ENCODE measurements at regions not wholly inside any gene's neighbourhood (a gene's known extent, or its start where the extent isn't known, plus 50 kb on each side); places are given as distances from the start of the nearest gene placed in this dataset.
A peak's percentile ranks its signal among the peaks of the same experiment; 100 is the strongest.

- H3K4me3 ChIP-seq = no peak overlapping the region
- H3K36me3 ChIP-seq (ENCODE audit: insufficient read depth, low read length) = 0 out of 2 replicates have a peak, but pooled peaks cover 3% of the 10 kb centered on the region
- H3K9me3 ChIP-seq (ENCODE audit: low read depth, low read length) = no peaks in the 10 kb centered on the region
- no peak for TF ChIP-seq EZH2 (IDR thresholded peaks at IDR 0.05)
- no peak for TF ChIP-seq POLR2AphosphoS5 (IDR thresholded peaks at IDR 0.05; ENCODE audit: borderline replicate concordance, low read depth, low read length)
- TF ChIP-seq FOXP2 (optimal IDR thresholded peaks at IDR 0.05; ENCODE audit: control extremely low read depth, extremely low read length, insufficient read depth) = no peak
- H3K27ac ChIP-seq = no peak overlapping the region
- no peak overlapping the region for H3K9ac ChIP-seq (ENCODE audit: insufficient read length)
- DNase-seq (ENCODE audit: low read depth, low spot score) = no peak
Measured at GRCh38 chr20:52564594-52564993, 373.0 kb upstream of the ZFP64 start.

GRCh38 chr20:52552181-52552872 lies 360.7 kb upstream of the ZFP64 start:
- Histone ChIP-seq H3K27ac (no peak overlapping the region), H3K4me3 (no peak overlapping the region), H3K9ac (ENCODE audit: insufficient read length) (no peak overlapping the region), H3K36me3 (ENCODE audit: insufficient read depth, low read length) (no peaks in the 10 kb centered on the region), H3K9me3 (ENCODE audit: low read depth, low read length) (0 out of 2 replicates have a peak, but pooled peaks cover 2% of the 10 kb centered on the region)
- no peak for DNase-seq (ENCODE audit: low read depth, low spot score)
- TF ChIP-seq FOXP2 (optimal IDR thresholded peaks at IDR 0.05; ENCODE audit: control extremely low read depth, extremely low read length, insufficient read depth) (no peak), EZH2 (IDR thresholded peaks at IDR 0.05) (no peak), POLR2AphosphoS5 (IDR thresholded peaks at IDR 0.05; ENCODE audit: borderline replicate concordance, low read depth, low read length) (no peak)

- no peak overlapping the region for H3K9ac ChIP-seq (ENCODE audit: insufficient read length)
- no peak for TF ChIP-seq FOXP2 (optimal IDR thresholded peaks at IDR 0.05; ENCODE audit: control extremely low read depth, extremely low read length, insufficient read depth)
- no peak for TF ChIP-seq POLR2AphosphoS5 (IDR thresholded peaks at IDR 0.05; ENCODE audit: borderline replicate concordance, low read depth, low read length)
- H3K36me3 ChIP-seq (ENCODE audit: insufficient read depth, low read length) = no peaks in the 10 kb centered on the region
- no peak for DNase-seq (ENCODE audit: low read depth, low spot score)
- no peak overlapping the region for H3K27ac ChIP-seq
- H3K9me3 ChIP-seq (ENCODE audit: low read depth, low read length) = no peaks in the 10 kb centered on the region
- no peak overlapping the region for H3K4me3 ChIP-seq
Measured at GRCh38 chr20:52542131-52542530, 350.6 kb upstream of the ZFP64 start.

- TF ChIP-seq FOXP2 (optimal IDR thresholded peaks at IDR 0.05; ENCODE audit: control extremely low read depth, extremely low read length, insufficient read depth) (no peak), EZH2 (IDR thresholded peaks at IDR 0.05) (no peak), POLR2AphosphoS5 (IDR thresholded peaks at IDR 0.05; ENCODE audit: borderline replicate concordance, low read depth, low read length) (no peak)
- no peak overlapping the region for H3K4me3 ChIP-seq
Measured at GRCh38 chr20:52540509-52540908, 348.9 kb upstream of the ZFP64 start.

GRCh38 chr20:52539891-52540290 lies 348.3 kb upstream of the ZFP64 start:
- DNase-seq (ENCODE audit: low read depth, low spot score) = no peak
- no peak overlapping the region for H3K4me3 ChIP-seq
- no peaks in the 10 kb centered on the region for H3K36me3 ChIP-seq (ENCODE audit: insufficient read depth, low read length)
- no peak for TF ChIP-seq FOXP2 (optimal IDR thresholded peaks at IDR 0.05; ENCODE audit: control extremely low read depth, extremely low read length, insufficient read depth)
- no peak for TF ChIP-seq EZH2 (IDR thresholded peaks at IDR 0.05)
- TF ChIP-seq POLR2AphosphoS5 (IDR thresholded peaks at IDR 0.05; ENCODE audit: borderline replicate concordance, low read depth, low read length) = no peak
- no peak overlapping the region for H3K27ac ChIP-seq
- H3K9me3 ChIP-seq (ENCODE audit: low read depth, low read length) = no peaks in the 10 kb centered on the region
- no peak overlapping the region for H3K9ac ChIP-seq (ENCODE audit: insufficient read length)

More at GRCh38 chr20:52540509-52540908, 348.9 kb upstream of the ZFP64 start:
- Histone ChIP-seq H3K9ac (ENCODE audit: insufficient read length) (no peak overlapping the region), H3K36me3 (ENCODE audit: insufficient read depth, low read length) (no peaks in the 10 kb centered on the region), H3K9me3 (ENCODE audit: low read depth, low read length) (no peaks in the 10 kb centered on the region), H3K27ac (no peak overlapping the region)
- DNase-seq (ENCODE audit: low read depth, low spot score) = no peak

- Histone ChIP-seq H3K4me3 (no peak overlapping the region), H3K9ac (ENCODE audit: insufficient read length) (no peak overlapping the region), H3K36me3 (ENCODE audit: insufficient read depth, low read length) (no peaks in the 10 kb centered on the region), H3K27ac (no peak overlapping the region), H3K9me3 (ENCODE audit: low read depth, low read length) (no peaks in the 10 kb centered on the region)
- DNase-seq (ENCODE audit: low read depth, low spot score) = no peak
- no peak for TF ChIP-seq EZH2 (IDR thresholded peaks at IDR 0.05)
- no peak for TF ChIP-seq FOXP2 (optimal IDR thresholded peaks at IDR 0.05; ENCODE audit: control extremely low read depth, extremely low read length, insufficient read depth)
- TF ChIP-seq POLR2AphosphoS5 (IDR thresholded peaks at IDR 0.05; ENCODE audit: borderline replicate concordance, low read depth, low read length) = no peak
Measured at GRCh38 chr20:52536841-52537400, 345.3 kb upstream of the ZFP64 start.

GRCh38 chr20:52536040-52536439 lies 344.5 kb upstream of the ZFP64 start:
- no peak overlapping the region for H3K4me3 ChIP-seq
- no peak overlapping the region for H3K27ac ChIP-seq
- DNase-seq (ENCODE audit: low read depth, low spot score) = no peak
- no peaks in the 10 kb centered on the region for H3K36me3 ChIP-seq (ENCODE audit: insufficient read depth, low read length)
- TF ChIP-seq POLR2AphosphoS5 (IDR thresholded peaks at IDR 0.05; ENCODE audit: borderline replicate concordance, low read depth, low read length) (no peak), EZH2 (IDR thresholded peaks at IDR 0.05) (no peak)
- no peak overlapping the region for H3K9ac ChIP-seq (ENCODE audit: insufficient read length)
- H3K9me3 ChIP-seq (ENCODE audit: low read depth, low read length) = no peaks in the 10 kb centered on the region

GRCh38 chr20:52534616-52535015 lies 343.0 kb upstream of the ZFP64 start:
- peak overlapping the region; percentile 63 for H3K27ac ChIP-seq
- H3K9ac ChIP-seq (ENCODE audit: insufficient read length) = peak overlapping the region; percentile 23
- peak overlapping the region; percentile 47 for H3K4me3 ChIP-seq
- peak; percentile 40 for DNase-seq (ENCODE audit: low read depth, low spot score)
- H3K36me3 ChIP-seq (ENCODE audit: insufficient read depth, low read length) = no peaks in the 10 kb centered on the region
- no peaks in the 10 kb centered on the region for H3K9me3 ChIP-seq (ENCODE audit: low read depth, low read length)
- TF ChIP-seq FOXP2 (optimal IDR thresholded peaks at IDR 0.05; ENCODE audit: control extremely low read depth, extremely low read length, insufficient read depth) (no peak), POLR2AphosphoS5 (IDR thresholded peaks at IDR 0.05; ENCODE audit: borderline replicate concordance, low read depth, low read length) (peak; percentile 27; the same call in 1 of the 2 replicates)

All from SK-N-MC (cell line).